Retinal pigment epithelial cell (primary cell): ENCODE measurements at regions not wholly inside any gene's neighbourhood (a gene's known extent, or its start where the extent isn't known, plus 50 kb on each side); places are given as distances from the start of the nearest gene placed in this dataset.

Experiments
- DNase-seq: peaks from one replicate; pipeline ENCODE4 v3.0.0-alpha.2; 2010; ENCODE audit warnings: low read depth
- H3K4me3 ChIP-seq: 2 replicates; pipeline ENCODE4 v1.5.1; 2011; ENCODE audit warnings: mild to moderate bottlenecking, low read length, control low read depth, moderate library complexity
- TF ChIP-seq, protein P1 (sequence below): conservative IDR thresholded peaks from 2 replicates; pipeline ENCODE4 v1.5.1; 2011; ENCODE audit warnings: low read depth, low read length, control low read depth, inconsistent platforms

DNA sequence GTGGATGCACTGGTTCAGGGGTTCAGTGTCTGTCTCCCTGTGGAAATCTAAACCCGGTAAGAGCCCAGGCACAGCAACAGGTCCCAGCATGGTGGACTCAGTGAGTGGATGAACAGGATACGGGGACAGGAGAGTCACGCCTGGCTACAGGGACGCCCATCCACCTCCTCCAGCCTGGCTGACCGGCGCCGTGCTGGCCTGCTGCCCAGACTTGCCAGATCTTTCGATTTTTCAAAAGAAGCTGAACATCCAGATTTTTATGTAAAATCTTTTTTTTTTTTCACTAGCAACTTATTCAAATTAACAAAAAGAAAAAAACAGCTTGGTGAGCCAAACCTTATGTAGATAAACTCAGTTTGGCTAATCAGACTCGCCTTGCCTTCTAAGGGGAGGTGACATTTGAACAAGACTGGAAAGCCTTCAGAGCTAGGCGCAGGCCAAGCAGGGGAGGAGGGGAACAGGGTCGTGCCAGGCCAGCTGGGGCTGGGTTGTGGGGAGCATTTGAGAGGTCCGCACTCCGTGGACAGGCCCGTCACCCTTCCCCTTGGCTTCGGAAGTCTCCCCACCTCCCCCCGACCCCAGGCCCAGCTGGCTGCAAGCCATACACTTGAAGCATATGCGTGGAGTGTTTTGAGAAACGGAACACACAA, 87.8 kb upstream of the NCOR2 start:
- TF ChIP-seq, protein P1, sequence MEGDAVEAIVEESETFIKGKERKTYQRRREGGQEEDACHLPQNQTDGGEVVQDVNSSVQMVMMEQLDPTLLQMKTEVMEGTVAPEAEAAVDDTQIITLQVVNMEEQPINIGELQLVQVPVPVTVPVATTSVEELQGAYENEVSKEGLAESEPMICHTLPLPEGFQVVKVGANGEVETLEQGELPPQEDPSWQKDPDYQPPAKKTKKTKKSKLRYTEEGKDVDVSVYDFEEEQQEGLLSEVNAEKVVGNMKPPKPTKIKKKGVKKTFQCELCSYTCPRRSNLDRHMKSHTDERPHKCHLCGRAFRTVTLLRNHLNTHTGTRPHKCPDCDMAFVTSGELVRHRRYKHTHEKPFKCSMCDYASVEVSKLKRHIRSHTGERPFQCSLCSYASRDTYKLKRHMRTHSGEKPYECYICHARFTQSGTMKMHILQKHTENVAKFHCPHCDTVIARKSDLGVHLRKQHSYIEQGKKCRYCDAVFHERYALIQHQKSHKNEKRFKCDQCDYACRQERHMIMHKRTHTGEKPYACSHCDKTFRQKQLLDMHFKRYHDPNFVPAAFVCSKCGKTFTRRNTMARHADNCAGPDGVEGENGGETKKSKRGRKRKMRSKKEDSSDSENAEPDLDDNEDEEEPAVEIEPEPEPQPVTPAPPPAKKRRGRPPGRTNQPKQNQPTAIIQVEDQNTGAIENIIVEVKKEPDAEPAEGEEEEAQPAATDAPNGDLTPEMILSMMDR, result no peak
- no peak overlapping the region for H3K4me3 ChIP-seq
- no peak for DNase-seq

DNA sequence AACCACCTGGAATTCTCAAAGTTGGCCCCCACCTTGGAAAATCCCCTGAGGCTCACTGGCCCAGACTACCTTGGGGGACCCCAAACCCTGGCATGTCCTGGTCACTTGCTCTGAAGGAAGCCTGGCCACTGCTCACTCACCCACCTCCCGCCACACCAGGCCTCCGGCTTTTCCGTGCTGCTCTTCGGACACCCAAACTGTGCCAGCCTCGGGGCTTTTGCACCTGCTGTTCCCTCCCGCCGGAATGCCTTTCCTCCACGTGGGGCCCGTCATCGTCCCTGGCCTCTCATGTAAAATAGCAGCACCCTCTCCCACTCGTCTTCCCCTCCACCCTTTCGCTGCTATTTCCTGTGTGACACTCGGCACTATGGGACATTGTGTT, 87.2 kb upstream of the NCOR2 start:
- TF ChIP-seq, protein P1, result no peak
- H3K4me3 ChIP-seq, result no peak overlapping the region
- DNase-seq, result no peak

DNA sequence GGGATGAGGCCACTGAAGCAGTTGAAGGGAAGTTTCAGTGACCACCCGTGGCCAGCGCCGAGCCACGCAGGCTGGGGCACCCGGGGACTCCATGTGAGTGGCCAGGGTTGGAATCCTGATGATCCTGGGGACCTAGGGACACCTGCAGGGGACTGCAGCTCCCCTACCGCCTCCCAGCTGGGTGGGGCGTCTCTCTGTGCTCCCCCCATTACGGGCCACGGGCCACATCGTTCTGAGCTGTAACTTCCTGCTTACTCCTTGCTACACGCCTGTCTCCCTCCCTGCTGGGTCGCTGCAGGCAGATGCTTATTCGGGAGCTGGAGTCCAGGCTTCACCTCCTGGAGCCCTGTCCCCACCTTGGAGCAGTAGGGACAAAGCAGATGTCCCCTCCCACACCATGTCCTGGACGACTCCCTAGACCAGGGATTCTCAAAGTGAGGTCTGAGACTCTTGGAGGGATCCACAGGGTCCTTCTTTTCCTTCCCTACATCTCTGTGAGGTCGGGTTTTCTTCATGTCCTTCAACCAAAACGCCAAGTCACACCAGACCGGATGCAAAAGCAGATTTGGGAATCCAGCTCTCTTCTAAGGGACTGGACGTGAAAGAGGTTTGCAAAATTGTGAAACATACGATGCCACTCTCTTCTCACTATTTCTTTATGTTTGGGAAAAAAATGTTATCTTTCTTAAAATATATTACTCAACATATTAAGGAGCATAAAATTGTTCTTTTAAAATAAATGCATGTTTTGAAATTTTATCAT, 85.9 kb upstream of the NCOR2 start:
- DNase-seq, result no peak
- H3K4me3 ChIP-seq, result no peak overlapping the region
- TF ChIP-seq, protein P1, result no peak

DNA sequence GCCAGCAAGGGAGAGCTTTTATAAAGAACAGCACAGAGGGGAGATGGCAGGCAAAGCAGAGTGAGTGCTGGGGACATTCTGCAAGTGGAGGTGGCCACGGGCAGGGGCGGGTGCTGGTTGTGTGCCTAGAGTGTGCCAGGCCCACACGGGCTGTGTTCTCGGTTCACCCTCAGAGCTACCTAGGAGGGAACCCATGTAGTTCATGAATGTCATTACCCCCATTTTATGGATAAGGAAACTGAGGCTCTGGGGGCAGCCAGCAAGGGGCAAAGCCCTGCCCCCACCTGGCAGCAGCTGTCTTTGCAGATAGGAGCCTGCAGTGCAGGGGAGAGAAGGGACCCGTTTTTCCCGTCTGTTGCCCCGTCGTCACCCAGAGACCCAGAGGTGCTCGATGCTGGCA, 85.2 kb upstream of the NCOR2 start:
- TF ChIP-seq, protein P1, result no peak
- no peak for DNase-seq
- no peak overlapping the region for H3K4me3 ChIP-seq

DNA sequence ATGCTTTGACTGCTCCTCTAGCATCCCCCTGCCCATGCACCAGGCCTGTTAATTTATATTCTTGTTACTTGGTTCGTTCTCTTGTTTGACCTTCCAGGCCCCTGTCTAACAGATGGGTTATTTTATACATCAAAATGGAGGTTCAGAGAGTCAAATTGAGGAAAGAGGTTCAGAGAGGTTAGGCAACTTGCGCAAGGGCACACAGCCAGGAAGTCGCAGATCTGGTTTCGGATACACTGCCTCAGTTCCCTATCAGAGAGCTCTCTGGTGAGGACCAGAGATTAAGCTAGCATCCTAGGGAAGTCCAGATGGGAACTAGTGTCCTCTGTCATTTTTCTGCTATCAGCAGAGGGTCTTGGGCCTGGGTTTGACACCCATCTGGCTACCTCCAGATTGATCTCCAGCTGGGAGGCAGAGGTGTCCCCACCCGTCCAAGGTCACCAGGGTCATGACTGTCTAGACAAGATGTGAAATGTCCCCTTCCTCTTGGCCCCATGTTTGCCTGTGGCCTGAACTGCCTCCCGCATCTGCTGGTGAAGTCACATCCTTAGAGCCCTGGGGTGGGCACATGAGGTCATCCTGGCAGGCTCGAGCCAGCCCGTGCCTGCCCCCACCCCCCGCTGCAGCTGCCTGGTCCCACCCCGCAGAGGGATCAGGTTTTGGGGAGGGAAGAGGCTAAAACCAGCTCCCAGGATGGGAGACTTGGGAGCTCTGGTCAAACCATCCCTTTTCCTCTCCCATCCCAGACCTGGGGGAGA, 84.3 kb upstream of the NCOR2 start:
- no peak for DNase-seq
- no peak overlapping the region for H3K4me3 ChIP-seq
- TF ChIP-seq, protein P1, result no peak

DNA sequence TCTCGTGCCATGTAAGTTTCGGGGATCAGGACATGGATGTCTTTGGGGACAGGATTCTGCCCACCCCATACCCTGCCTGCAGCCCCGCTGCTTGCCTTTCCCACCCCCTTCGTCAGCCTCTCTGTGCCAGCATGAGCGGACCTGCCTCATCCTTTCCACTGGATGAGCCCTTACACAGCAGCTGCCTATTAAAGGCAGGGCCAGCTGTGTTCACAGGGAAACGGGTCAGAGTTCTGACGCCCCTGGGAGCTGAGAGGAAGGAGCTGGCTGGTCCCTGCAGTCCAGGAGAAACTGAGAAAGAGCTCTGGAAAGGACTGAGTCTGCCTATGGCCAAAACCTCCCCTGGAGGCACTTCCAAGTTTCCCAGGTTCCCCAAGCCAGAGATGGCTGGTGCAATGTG, 83.5 kb upstream of the NCOR2 start:
- no peak overlapping the region for H3K4me3 ChIP-seq
- TF ChIP-seq, protein P1, result no peak
- DNase-seq, result no peak
